ENCODE measurements at regions not wholly inside any gene's neighbourhood (a gene's known extent, or its start where the extent isn't known, plus 50 kb on each side); places are given as distances from the start of the nearest gene placed in this dataset.

GRCh38 chr2:9156483-9156882 lies 50.1 kb upstream of the ASAP2 start:
- DNase-seq (ENCODE audit: low read depth) = no peak

- DNase-seq (ENCODE audit: low read depth) = no peak
These were observed 52.6 kb upstream of the ASAP2 start for GRCh38 chr2:9154061-9154460.

DNA sequence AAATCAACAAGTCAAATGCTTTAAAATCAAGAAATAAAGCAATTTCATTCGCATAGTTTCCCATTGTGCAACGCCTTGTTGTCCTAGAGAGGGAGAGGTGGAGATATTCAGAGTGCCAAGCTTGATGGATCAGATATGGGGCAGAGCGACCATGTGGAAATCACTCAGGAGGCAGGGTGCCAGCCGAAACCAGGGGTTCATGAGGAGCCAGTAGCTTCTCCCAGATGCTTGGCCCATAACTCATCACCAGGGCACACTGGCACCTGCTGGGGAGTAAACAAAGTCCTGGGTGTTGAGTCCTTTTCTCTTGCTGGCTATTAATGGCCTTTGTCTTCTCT lies 53.0 kb upstream of the ASAP2 start:
- peak; percentile 41 for DNase-seq (ENCODE audit: low read depth)

- DNase-seq (ENCODE audit: low read depth) = peak; percentile 55
These were observed 53.5 kb upstream of the ASAP2 start for GRCh38 chr2:9152975-9153642.

DNA sequence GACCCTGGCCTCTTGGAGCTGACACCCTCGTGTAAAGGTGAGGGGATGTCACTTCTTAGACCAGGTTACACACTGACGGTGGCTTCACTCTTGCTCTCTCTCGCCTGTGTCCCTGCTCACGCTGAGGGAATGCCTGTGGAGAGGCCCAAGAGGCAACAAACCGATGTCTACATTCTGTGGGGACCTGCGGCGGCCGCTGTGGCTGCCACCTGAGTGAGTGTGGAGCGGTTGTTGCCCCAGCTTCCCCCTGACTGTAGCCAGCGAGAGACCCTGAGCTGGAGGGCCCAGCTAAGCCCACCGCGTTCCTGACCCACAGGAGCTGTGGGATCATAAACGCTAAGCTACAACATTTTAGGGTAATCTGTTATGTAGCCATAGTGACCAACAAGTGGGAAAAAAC lies 55.7 kb upstream of the ASAP2 start:
- no peak for DNase-seq (ENCODE audit: low read depth)

DNA sequence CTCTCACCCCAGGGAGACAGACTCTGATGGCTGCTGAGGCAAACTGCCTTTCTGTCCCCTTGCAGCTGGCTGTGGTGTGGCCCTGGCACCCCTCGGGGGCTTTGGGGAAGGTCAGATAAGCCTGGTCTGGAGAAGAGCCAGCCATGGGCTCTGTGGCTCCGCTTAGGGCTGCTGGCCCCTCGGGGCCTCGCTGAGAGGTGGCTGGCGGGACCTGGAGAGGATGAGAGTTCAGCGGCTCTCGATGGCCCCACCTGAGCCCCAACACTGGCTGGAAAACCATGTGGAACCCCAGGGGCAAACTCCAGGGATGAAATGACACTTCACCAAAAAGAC lies 56.1 kb upstream of the ASAP2 start:
- DNase-seq (ENCODE audit: low read depth) = no peak

GRCh38 chr2:9149726-9150567 lies 56.7 kb upstream of the ASAP2 start:
- no peak for DNase-seq (ENCODE audit: low read depth)

DNA sequence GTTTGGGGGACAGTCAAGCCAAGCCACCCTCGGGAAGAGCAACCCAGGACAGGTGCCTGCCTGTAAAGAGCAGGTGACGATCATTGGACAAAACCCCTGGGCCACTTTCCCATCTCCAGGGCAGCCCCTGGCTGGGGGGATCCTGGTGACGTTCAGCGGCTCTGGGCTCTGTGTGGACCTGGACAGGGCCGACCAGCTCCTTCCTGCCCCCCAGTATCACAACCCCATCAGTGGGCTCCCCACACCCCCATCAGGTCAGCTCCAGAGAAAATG lies 57.3 kb upstream of the ASAP2 start:
- DNase-seq (ENCODE audit: low read depth) = no peak

DNA sequence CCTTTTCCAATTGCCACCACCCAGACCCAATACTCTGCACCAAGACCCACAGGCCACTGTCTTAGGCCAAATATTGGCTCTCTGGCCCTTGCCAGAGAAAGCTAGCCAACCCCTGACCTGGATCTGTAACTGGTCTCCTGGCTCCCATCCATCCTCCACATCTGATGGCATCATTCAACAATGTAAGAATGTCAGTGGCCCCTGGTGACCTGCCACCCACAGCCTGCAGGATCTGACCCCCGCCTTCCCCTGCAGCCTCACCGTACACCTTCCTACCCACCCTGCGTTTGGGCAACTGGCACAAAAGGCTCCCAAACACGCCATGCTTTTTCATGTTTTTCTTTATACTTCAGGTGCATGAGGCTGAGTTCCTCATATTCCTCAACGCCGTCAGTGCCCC lies 60.0 kb upstream of the ASAP2 start:
- DNase-seq (ENCODE audit: low read depth) = no peak

- no peak for DNase-seq (ENCODE audit: low read depth)
These were observed 60.7 kb upstream of the ASAP2 start for GRCh38 chr2:9145752-9146430.

DNA sequence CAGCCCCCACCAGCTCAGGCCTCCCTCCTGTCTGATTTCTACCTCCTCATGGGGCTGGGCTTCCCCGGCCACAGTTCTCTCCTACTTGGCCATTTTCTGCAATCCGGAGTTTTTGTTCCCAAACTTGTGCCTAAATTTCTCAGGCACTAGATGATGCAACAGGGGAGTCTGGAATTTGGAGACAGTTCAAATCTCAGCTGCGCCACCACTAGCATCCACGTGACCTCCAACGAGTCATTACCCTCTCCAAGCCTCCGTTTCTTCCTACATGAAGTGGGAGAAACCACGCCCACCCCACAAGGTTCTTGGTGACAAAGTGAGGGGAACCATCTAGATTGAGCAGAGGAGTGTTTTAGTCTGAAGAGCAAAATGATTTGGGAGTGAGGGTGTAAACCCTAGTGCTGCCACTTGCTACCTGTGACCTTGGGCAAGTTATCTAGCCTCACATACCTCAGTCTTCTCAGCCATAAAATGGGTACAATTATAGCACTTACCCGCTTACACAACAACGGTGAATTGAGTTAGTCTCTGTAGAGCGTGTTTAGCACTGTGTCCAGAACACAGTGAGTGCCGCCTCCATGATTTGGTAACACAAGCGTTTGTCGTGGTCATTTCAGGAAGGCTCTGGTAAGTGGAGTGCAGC lies 61.4 kb upstream of the ASAP2 start:
- peak; percentile 42 for DNase-seq (ENCODE audit: low read depth)

GRCh38 chr2:9144617-9145016 lies 62.0 kb upstream of the ASAP2 start:
- DNase-seq (ENCODE audit: low read depth) = no peak

DNA sequence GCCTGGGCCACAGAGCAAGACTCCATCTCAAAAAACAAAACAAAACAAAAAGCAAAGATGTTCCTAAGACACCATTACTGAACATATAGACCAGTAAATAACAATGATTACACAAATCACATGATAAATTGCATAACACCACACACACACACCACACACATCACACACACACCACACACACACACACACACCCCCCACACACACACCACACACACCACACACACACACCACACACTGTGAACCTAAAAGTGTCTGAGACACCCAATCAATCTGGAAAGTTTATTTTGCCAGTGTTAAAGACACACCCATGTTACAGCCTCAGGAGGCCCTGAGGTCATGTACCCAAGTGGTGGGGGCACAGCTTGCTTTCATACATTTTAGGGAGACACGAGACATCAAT lies 62.6 kb upstream of the ASAP2 start:
- no peak for DNase-seq (ENCODE audit: low read depth)

DNA sequence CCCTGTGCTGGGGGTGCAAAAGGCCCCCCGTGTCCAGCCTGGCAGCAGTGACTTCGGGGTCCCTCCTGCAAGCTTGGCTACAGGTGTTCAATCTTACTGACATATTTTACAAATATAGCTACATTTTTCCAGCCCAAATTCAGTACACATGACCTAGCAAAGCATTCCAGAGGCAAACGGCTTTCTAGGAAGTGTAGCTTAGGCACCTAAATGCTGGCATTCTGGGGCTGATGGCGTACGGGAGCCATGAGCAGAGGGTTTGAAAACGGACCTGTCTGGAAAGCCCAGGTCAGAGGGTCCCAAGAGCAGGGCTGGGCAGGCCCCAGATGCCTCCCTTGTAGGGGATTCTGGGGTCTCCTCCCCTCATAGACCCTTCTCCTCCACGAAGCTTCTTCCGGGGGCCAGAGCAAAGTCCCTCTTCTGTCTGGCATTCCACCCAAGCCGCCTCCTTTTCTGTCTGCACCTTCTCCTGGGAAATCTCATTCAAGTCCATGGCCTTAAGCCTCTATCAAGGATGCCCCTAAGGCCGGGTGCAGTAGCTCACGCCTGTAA lies 63.3 kb upstream of the ASAP2 start:
- DNase-seq (ENCODE audit: low read depth) = no peak

DNA sequence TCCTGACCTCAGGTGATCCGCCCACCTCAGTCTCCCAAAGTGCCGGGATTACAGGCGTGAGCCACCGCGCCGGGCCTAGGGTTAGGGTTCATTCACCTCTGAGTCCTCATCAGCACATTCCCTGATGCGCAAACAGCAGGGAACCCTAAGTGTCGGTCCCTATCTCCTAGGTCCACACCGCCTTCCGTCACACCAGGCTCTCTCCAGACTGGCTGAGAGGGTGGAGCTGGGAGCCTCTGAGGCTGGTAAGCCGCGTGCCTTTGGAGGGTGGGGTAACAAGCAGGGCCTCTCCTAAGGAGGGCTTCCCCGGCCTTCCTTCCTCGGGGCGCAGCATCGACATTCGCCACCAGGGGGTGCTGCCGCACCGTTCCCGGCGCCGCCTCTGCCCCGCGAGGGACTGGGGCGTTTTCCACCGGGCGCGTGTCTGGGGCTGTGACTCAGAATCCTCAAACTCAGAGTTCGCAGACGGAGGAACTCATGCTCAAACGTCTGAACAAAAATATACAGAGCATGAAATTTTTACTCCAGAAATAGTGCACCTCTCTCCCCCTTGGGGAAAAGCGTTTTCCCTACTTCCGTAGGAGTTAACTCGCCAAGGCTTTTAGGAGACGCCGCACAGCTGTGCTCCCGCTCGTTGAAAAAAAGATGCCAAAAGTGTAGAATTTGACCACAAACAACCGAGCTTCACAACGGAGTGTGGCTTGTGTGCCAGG lies 63.9 kb upstream of the ASAP2 start:
- peak; percentile 85 for DNase-seq (ENCODE audit: low read depth)

- no peak for DNase-seq (ENCODE audit: low read depth)
These were observed 64.7 kb upstream of the ASAP2 start for GRCh38 chr2:9141706-9142460.

- peak; percentile 39 for DNase-seq (ENCODE audit: low read depth)
These were observed 65.4 kb upstream of the ASAP2 start for GRCh38 chr2:9141091-9141667.

- DNase-seq (ENCODE audit: low read depth) = no peak
These were observed 66.0 kb upstream of the ASAP2 start for GRCh38 chr2:9140645-9141044.

GRCh38 chr2:9139491-9140443 lies 66.8 kb upstream of the ASAP2 start:
- DNase-seq (ENCODE audit: low read depth) = peak; percentile 52
